ENCODE measurements at regions not wholly inside any gene's neighbourhood (a gene's known extent, or its start where the extent isn't known, plus 50 kb on each side); places are given as distances from the start of the nearest gene placed in this dataset.

DNA sequence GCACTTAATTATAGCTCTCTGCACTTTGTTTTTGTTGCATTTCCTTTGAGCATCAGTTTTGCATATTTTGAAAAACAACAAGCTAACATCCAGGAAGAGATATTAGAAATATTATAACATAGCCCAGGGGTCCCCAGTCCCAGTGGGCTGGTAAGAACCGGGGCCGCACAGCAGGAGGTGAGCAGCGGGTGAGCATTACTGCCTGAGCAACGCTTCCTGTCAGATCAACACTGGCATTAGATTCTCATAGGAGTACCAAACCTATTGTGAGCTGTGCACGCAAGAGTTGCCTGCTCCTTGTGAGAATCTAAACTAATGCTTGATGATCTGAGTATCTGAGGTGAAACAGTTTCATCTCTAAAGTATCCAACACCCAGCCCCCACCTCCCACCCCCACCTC is 675.9 kb upstream of the ZNF608 start:
- no peak overlapping the region for H3K4me3 ChIP-seq (ENCODE audit: low read depth, low read length)
- TF ChIP-seq, protein P1, sequence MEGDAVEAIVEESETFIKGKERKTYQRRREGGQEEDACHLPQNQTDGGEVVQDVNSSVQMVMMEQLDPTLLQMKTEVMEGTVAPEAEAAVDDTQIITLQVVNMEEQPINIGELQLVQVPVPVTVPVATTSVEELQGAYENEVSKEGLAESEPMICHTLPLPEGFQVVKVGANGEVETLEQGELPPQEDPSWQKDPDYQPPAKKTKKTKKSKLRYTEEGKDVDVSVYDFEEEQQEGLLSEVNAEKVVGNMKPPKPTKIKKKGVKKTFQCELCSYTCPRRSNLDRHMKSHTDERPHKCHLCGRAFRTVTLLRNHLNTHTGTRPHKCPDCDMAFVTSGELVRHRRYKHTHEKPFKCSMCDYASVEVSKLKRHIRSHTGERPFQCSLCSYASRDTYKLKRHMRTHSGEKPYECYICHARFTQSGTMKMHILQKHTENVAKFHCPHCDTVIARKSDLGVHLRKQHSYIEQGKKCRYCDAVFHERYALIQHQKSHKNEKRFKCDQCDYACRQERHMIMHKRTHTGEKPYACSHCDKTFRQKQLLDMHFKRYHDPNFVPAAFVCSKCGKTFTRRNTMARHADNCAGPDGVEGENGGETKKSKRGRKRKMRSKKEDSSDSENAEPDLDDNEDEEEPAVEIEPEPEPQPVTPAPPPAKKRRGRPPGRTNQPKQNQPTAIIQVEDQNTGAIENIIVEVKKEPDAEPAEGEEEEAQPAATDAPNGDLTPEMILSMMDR (IDR thresholded peaks at IDR 0.05; ENCODE audit: control insufficient read depth, extremely low read depth, insufficient read depth) = no peak
- no peak for DNase-seq (ENCODE audit: low read depth)

DNA sequence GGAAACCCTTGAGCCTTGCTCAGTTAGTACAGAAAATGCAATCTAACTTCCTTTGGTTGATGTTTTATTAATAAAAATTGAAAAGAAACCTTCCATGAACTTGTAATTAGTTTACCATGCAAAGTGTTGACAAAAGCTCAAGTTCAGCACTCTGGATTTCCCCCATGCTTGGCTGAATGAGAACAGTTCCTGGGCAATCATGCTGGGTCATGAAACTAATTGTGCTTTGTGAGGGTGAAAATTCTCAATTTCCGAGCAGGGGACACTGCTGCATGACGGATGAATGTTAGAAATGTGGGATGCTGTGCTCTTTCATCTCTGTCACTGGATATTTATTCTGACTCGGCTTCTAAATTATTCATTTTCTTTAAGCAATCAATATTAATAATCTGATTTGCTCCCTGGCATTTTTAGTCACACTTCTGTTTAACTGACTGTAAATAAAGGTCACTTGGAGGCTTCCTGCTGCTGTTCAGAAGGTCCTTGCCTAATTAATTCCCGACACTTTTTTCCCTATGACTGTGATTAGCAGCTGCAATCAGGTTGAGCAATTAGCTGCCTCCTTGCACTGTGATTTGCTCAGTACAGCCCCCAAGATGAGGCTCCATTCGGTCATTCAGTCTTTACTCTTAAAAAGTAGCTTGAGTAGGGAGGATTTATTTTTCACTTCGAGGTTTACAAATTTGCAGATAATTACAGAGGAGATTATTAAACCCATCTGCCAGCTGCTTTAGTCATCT is 678.1 kb upstream of the ZNF608 start:
- no peak overlapping the region for H3K4me3 ChIP-seq (ENCODE audit: low read depth, low read length)
- TF ChIP-seq, protein P1 (IDR thresholded peaks at IDR 0.05; ENCODE audit: control insufficient read depth, extremely low read depth, insufficient read depth) = no peak
- DNase-seq (ENCODE audit: low read depth) = no peak

DNA sequence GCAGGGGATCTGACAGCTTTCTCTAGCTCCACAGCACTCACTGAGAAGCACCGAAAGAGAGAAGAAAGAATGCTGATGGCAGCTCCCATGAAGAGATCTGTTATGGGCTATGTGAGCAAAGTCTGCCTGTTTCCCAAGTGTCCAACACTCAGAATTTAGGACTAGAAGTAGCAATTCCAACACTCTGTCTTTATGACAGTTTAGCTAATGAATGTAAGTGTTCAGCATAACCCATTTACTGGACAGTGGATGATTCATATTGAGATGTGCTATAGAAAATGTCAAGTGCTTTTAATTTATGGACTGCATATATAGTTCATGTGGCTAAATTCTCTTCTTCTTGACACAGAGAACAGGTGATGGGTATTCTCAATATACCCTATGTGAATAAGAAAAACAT is 683.1 kb upstream of the ZNF608 start:
- no peak for DNase-seq (ENCODE audit: low read depth)
- no peak overlapping the region for H3K4me3 ChIP-seq (ENCODE audit: low read depth, low read length)
- TF ChIP-seq, protein P1 (IDR thresholded peaks at IDR 0.05; ENCODE audit: control insufficient read depth, extremely low read depth, insufficient read depth) = no peak

DNA sequence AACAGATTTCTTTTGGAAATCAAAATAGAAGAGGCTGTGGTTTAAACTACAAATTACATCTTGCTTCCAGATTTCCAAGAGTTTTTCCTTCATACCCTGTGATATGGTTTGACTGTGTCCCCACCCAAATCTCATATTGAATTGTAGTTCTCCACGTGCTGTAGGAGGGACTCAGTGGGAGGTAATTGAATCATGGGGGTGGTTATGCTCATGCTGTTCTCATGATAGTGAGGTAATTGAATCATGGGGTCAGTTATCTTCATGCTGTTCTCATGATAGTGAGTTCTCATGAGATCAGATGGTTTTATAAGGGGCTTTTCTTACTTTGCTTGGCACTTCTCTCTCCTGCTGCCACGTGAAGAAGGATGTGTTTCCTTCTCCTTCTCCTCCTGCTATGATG is 687.0 kb upstream of the ZNF608 start:
- no peak for DNase-seq (ENCODE audit: low read depth)
- H3K4me3 ChIP-seq (ENCODE audit: low read depth, low read length) = no peak overlapping the region
- TF ChIP-seq, protein P1 (IDR thresholded peaks at IDR 0.05; ENCODE audit: control insufficient read depth, extremely low read depth, insufficient read depth) = no peak

DNA sequence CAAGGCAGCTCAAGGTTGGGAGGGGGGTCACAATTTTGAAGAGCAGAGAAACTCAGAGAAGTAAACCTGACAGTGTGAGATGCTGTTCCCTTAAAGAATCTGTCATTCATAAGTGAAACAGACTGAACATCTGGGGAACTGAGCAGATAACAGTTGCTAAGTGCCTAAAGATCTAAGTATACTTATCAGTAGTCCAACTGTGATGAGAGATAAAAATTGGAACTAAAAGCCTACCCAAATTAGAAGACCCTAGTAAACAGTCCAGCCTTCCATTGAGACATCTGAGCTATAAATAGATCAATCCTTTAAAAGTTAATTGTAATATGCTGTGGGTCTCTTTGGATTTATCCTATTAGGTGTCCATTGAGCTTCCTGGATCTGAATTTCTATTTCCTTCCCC is 692.8 kb upstream of the ZNF608 start:
- TF ChIP-seq, protein P1 (IDR thresholded peaks at IDR 0.05; ENCODE audit: control insufficient read depth, extremely low read depth, insufficient read depth) = no peak
- H3K4me3 ChIP-seq (ENCODE audit: low read depth, low read length) = no peak overlapping the region
- DNase-seq (ENCODE audit: low read depth) = no peak

DNA sequence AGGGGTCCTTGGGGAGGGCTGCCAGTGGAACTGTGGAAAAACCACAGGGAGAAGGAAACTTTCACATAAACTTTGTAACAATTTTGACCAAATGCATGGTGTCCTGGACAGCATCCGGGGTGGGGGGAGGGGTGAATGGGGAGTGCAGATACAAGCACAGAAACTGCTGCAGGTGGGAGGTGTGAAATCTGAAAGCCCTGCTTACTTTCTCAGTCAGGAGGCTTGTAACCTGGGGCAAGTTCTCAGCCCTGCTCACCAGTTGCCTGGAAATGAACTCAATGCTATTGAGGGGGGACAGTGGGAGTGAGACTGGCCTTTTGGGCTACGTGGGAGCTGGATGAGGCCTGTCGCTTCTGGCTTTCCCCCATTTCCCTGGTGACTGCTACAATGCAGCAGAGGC is 694.5 kb upstream of the ZNF608 start:
- TF ChIP-seq, protein P1 (IDR thresholded peaks at IDR 0.05; ENCODE audit: control insufficient read depth, extremely low read depth, insufficient read depth) = no peak
- DNase-seq (ENCODE audit: low read depth) = no peak
- no peak overlapping the region for H3K4me3 ChIP-seq (ENCODE audit: low read depth, low read length)

DNA sequence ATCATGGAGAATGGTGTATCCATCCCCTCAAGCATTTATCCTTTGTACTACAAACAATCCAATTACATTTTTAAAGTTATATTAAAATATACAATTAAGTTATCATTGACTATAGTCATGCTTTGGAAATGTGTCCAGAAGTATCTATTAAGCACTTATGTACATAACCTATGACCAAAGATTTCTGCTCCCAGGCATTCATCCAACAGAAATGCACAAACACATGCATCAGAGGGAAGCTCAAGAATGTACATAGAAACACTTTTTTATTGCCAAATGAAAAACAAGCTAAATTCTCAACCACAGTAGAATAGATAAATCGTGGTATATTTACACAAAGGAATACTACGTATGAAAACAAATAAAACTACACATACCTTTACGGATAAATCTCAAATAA is 700.5 kb upstream of the ZNF608 start:
- DNase-seq (ENCODE audit: low read depth) = peak; percentile 81
- TF ChIP-seq, protein P1 (IDR thresholded peaks at IDR 0.05; ENCODE audit: control insufficient read depth, extremely low read depth, insufficient read depth) = no peak
- no peak overlapping the region for H3K4me3 ChIP-seq (ENCODE audit: low read depth, low read length)

Measured in LNCaP clone FGC (cell line).